Ishikawa (cell line): ENCODE measurements at regions not wholly inside any gene's neighbourhood (a gene's known extent, or its start where the extent isn't known, plus 50 kb on each side); places are given as distances from the start of the nearest gene placed in this dataset.

ENCODE experiments used
- FOXM1 ChIP-seq: IDR thresholded peaks from 2 replicates; pipeline ENCODE4 v1.6.1; 2012; ENCODE audit warnings: low read depth, borderline replicate concordance
- RAD21 ChIP-seq: IDR thresholded peaks from 2 replicates; pipeline ENCODE4 v1.6.1; 2012; ENCODE audit warnings: low read depth
- TAF1 ChIP-seq: IDR thresholded peaks from 2 replicates; pipeline ENCODE4 v1.6.1; 2012; ENCODE audit warnings: low read depth, mild to moderate bottlenecking

DNA sequence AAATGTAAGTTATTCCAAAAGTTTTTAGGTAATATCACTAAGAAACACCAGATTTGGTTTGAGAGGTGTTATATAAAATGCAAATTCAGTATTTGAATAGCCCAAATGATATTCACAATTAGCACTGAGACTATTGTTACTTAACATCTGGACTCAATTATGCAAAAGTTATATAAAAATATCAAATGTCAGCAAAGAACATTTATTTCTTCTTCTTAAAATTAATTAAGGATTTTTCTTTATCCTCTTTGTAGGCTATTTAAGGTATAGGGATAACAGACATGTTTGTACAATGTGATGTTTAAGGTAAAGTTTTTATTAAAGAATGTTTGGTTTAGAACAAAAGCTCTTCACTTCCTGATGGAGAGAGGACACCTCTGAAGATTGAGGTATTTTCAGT lies 63.3 kb upstream of the GK2 start:
- TF ChIP-seq RAD21 (no peak), FOXM1 (no peak), TAF1 (no peak)
